Caco-2 (cell line): ENCODE measurements at regions not wholly inside any gene's neighbourhood (a gene's known extent, or its start where the extent isn't known, plus 50 kb on each side); places are given as distances from the start of the nearest gene placed in this dataset.

ENCODE experiments used
- BruUV-seq: library from RNA; stranded (reverse); fragments of 400-500 nt; replicated peaks from 2 replicates; lab custom pipeline; 2021; lab: Mats Ljungman, UMichigan
- CTCF ChIA-PET: fragments of 300-600 bp; sonication (Branson Sonifier 250); formaldehyde crosslinking; loops from one replicate; lab custom pipeline; 2022; ENCODE audit warnings: antibody characterized with exemption; lab: Charles Lee
- POLR2A ChIA-PET: fragments of 300-600 bp; sonication (Branson Sonifier 250); formaldehyde crosslinking; loops from one replicate; lab custom pipeline; 2022; ENCODE audit warnings: antibody characterized with exemption; lab: Charles Lee
- DNase-seq, 2 experiments: peaks; one replicate each; pipeline versions ENCODE4 v3.0.0 to v3.0.0-alpha.2; 2020 to 2022
- H3K27me3 ChIP-seq: replicated peaks from 2 replicates; pipeline ENCODE4 v1.6.0; 2011; ENCODE audit warnings: low read length; ENCODE audit not compliant: control insufficient read depth, insufficient read depth
- H3K36me3 ChIP-seq: 2 replicates; pipeline ENCODE4 v1.5.1; 2011; ENCODE audit warnings: low read length; ENCODE audit not compliant: control insufficient read depth, insufficient read depth
- H3K4me1 ChIP-seq: fragments of 250-450 bp; sonication (Bioruptor Pico); 2 replicates; pipeline ENCODE4 v1.5.1; 2020; ENCODE audit warnings: mild to moderate bottlenecking
- H3K4me3 ChIP-seq: 2 replicates; pipeline ENCODE4 v1.5.1; 2011; ENCODE audit warnings: low read depth, mild to moderate bottlenecking, control low read depth, low read length
- H3K9me3 ChIP-seq: fragments of 250-450 bp; sonication (Bioruptor Pico); 2 replicates; pipeline ENCODE4 v1.5.1; 2020; ENCODE audit warnings: mild to moderate bottlenecking, moderate library complexity
- H3K27ac Mint-ChIP-seq: one replicate; pipeline ENCODE4 v1.8.0; 2022; ENCODE audit warnings: mixed read lengths; ENCODE audit not compliant: unreplicated experiment
- H3K27me3 Mint-ChIP-seq: one replicate; pipeline ENCODE4 v1.8.0; 2022; ENCODE audit warnings: mixed read lengths; ENCODE audit not compliant: insufficient read depth, unreplicated experiment
- H3K36me3 Mint-ChIP-seq: one replicate; pipeline ENCODE4 v1.8.0; 2022; ENCODE audit warnings: mild to moderate bottlenecking, mixed read lengths; ENCODE audit not compliant: insufficient read depth, unreplicated experiment
- H3K4me1 Mint-ChIP-seq: one replicate; pipeline ENCODE4 v1.8.0; 2022; ENCODE audit warnings: low read depth, mixed read lengths; ENCODE audit not compliant: unreplicated experiment
- H3K4me3 Mint-ChIP-seq: one replicate; pipeline ENCODE4 v1.8.0; 2022; ENCODE audit warnings: mild to moderate bottlenecking, moderate library complexity, mixed read lengths; ENCODE audit not compliant: unreplicated experiment
- H3K9me3 Mint-ChIP-seq: one replicate; pipeline ENCODE4 v1.8.0; 2022; ENCODE audit warnings: mixed read lengths; ENCODE audit not compliant: unreplicated experiment
- CTCF ChIP-seq, 2 experiments: fragments of 200-600 bp in 1 of 2; IDR thresholded peaks; 1 replicate in 1 of 2; 2 replicates in 1 of 2; pipeline versions ENCODE4 v1.5.1 to v1.8.0; 2011 to 2022; ENCODE audit warnings: antibody characterized with exemption in 1 of 2, control low read depth in 1 of 2, inconsistent platforms in 1 of 2, low read depth in 1 of 2, low read length in 1 of 2, mild to moderate bottlenecking in 1 of 2, moderate library complexity in 1 of 2; ENCODE audit not compliant: insufficient read depth in 1 of 2, severe bottlenecking in 1 of 2, unreplicated experiment in 1 of 2
- intact Hi-C: fragments of 100-400 bp; cut with micrococcal nuclease; formaldehyde crosslinking; loops from one replicate; pipeline ENCODE4 v1.10.0; 2022; ENCODE audit not compliant: unreplicated experiment

GRCh38 chr3:152199102-152199840, 69.5 kb upstream of the MBNL1 start:
- BruUV-seq: no TSS peak
- TF ChIP-seq CTCF (IDR thresholded peaks at IDR 0.05; ENCODE audit: insufficient read depth in 1 of 2, low read depth in 1 of 2, low read length in 1 of 2, severe bottlenecking in 1 of 2, unreplicated experiment in 1 of 2): no peak
- Histone ChIP-seq H3K27me3 (no peaks in the 10 kb centered on the region), H3K4me3 (no peak overlapping the region), H3K36me3 (no peaks in the 10 kb centered on the region), H3K4me1 (peaks cover 8% of the 10 kb centered on the region), H3K9me3 (no peaks in the 10 kb centered on the region)
- CTCF ChIA-PET: no interaction called here
- Mint-ChIP-seq H3K9me3 (no peaks in the 10 kb centered on the region), H3K4me1 (peaks cover 10% of the 10 kb centered on the region), H3K36me3 (no peaks in the 10 kb centered on the region), H3K27me3 (no peaks in the 10 kb centered on the region), H3K4me3 (no peak overlapping the region), H3K27ac (no peak overlapping the region)
- POLR2A ChIA-PET: no interaction called here
- intact Hi-C loops: no loop called here
- DNase-seq: no peak

- H3K9me3 Mint-ChIP-seq: no peaks in the 10 kb centered on the region
- no peak for DNase-seq
- TF ChIP-seq CTCF (IDR thresholded peaks at IDR 0.05; ENCODE audit: insufficient read depth in 1 of 2, low read depth in 1 of 2, low read length in 1 of 2, severe bottlenecking in 1 of 2, unreplicated experiment in 1 of 2): no peak
- Histone ChIP-seq H3K4me3 (no peak overlapping the region), H3K4me1 (peaks cover 10% of the 10 kb centered on the region), H3K36me3 (no peaks in the 10 kb centered on the region), H3K27me3 (no peaks in the 10 kb centered on the region), H3K9me3 (no peaks in the 10 kb centered on the region)
- peaks cover 16% of the 10 kb centered on the region for H3K4me1 Mint-ChIP-seq
- no peaks in the 10 kb centered on the region for H3K36me3 Mint-ChIP-seq
- H3K27ac Mint-ChIP-seq: no peak overlapping the region
- no TSS peak for BruUV-seq
- no peaks in the 10 kb centered on the region for H3K27me3 Mint-ChIP-seq
- H3K4me3 Mint-ChIP-seq: no peak overlapping the region
- ChIA-PET POLR2A (no interaction called here), CTCF (no interaction called here)
- intact Hi-C loops: no loop called here
These were observed 68.0 kb upstream of the MBNL1 start for GRCh38 chr3:152200476-152201420.

- Mint-ChIP-seq H3K27me3 (no peaks in the 10 kb centered on the region), H3K9me3 (no peaks in the 10 kb centered on the region), H3K4me1 (peaks cover 23% of the 10 kb centered on the region), H3K4me3 (no peak overlapping the region), H3K27ac (no peak overlapping the region), H3K36me3 (no peaks in the 10 kb centered on the region)
- Histone ChIP-seq H3K9me3 (no peaks in the 10 kb centered on the region), H3K4me3 (no peak overlapping the region), H3K27me3 (no peaks in the 10 kb centered on the region), H3K4me1 (peaks cover 10% of the 10 kb centered on the region), H3K36me3 (no peaks in the 10 kb centered on the region)
- intact Hi-C loops: no loop called here
- POLR2A ChIA-PET: no interaction called here
- CTCF ChIA-PET: no interaction called here
- BruUV-seq: no TSS peak
- no peak for TF ChIP-seq CTCF (IDR thresholded peaks at IDR 0.05; ENCODE audit: insufficient read depth in 1 of 2, low read depth in 1 of 2, low read length in 1 of 2, severe bottlenecking in 1 of 2, unreplicated experiment in 1 of 2)
- peak in 1 of 2 experiments; percentile 11 for DNase-seq
These were observed 65.6 kb upstream of the MBNL1 start for GRCh38 chr3:152202976-152203626.
